ENCODE measurements at regions not wholly inside any gene's neighbourhood (a gene's known extent, or its start where the extent isn't known, plus 50 kb on each side); places are given as distances from the start of the nearest gene placed in this dataset.
"Not testable (repeated sequence)": the region's sequence is repeated elsewhere in the genome, so short reads cannot be mapped to it uniquely, and the experiment has no call there.

- no peak for TF ChIP-seq CTCF (conservative IDR thresholded peaks at IDR 0.05; ENCODE audit: control insufficient read depth, insufficient read depth, low read depth, low read length)
- no peak for DNase-seq (ENCODE audit: low read depth)
- no peak overlapping the region for H3K4me3 ChIP-seq (ENCODE audit: control insufficient read depth, low read depth, low read length)
Observed at GRCh38 chr9:85444243-85444642, 297.5 kb downstream of the AGTPBP1 start.

DNA sequence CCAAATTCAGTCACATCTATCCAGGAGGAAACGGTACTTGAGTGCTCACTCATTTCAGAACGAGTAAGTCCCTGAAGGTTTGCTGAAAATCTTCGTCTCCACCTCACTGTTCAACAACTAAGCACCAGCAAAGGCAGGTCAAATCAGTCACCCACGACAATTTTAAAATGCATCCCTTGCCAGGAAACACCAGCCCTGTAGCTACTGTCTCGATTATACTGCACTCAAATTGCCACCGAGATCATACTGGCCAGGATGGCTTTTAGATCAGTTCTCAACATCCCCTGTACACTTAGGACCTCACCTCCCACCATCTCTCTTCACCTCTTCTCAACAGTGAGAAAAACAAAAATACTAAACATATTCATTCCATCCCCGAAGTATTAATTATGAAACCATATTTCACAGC is 298.6 kb downstream of the AGTPBP1 start:
- DNase-seq (ENCODE audit: low read depth) = no peak
- no peak overlapping the region for H3K4me3 ChIP-seq (ENCODE audit: control insufficient read depth, low read depth, low read length)
- TF ChIP-seq CTCF (conservative IDR thresholded peaks at IDR 0.05; ENCODE audit: control insufficient read depth, insufficient read depth, low read depth, low read length) = no peak

DNA sequence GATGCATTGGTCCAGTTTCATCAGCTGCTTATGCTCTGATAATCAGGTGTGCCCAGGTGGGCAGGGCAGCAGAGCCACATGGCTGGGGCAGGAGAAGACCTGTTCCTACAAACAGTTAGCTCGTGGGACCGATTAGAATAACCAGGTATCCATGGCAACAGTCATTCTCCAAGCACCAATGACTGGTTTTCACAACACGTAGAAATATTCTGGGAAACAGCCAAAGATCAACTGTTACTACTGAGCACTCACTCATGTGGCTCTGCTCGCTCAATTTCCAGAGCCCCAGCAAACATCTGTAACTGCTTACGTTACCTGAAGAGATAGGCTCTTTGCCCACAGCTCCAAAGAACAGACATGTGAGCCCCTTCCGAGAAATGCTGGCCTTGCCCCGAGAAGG is 302.0 kb downstream of the AGTPBP1 start:
- H3K4me3 ChIP-seq (ENCODE audit: control insufficient read depth, low read depth, low read length) = no peak overlapping the region
- DNase-seq (ENCODE audit: low read depth) = no peak
- no peak for TF ChIP-seq CTCF (conservative IDR thresholded peaks at IDR 0.05; ENCODE audit: control insufficient read depth, insufficient read depth, low read depth, low read length)

DNA sequence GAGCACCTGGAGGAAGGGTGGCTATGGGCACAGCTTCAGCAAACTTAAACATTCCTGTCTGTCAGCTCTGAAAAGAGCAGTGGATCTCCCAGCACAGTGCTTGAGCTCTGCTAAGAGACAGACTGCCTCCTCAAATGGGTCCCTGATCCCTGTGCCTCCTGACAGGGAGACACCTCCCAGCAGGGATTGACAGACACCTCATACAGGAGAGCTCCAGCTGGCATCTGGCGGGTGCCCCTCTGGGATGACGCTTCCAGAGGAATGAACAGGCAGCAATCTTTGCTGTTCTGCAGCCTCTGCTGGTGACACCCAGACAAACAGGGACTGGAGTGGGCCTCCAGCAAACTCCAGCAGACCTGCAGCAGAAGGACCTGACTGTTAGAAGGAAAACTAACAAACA is 307.8 kb downstream of the AGTPBP1 start:
- H3K4me3 ChIP-seq (ENCODE audit: control insufficient read depth, low read depth, low read length); DNase-seq (ENCODE audit: low read depth): not testable (repeated sequence)

DNA sequence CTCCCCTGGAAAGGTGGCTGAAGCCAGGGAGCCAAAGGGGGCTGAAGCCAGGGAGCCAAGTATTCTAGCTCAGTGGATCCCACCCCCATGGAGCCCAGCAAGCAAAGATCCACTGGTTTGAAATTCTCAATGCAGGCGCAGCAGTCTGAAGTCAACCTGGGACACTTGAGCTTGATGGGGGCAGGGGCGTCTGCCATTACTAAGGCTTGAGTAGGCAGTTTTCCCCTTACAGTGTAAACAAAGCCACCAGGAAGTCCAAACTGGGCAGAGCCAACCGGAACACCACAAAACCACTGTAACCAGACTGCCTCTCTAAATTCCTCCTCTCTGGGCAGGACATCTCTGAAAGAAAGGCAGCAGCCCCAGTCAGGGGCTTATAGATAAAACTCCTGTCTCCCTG is 308.2 kb downstream of the AGTPBP1 start:
- H3K4me3 ChIP-seq (ENCODE audit: control insufficient read depth, low read depth, low read length); DNase-seq (ENCODE audit: low read depth): not testable (repeated sequence)

DNA sequence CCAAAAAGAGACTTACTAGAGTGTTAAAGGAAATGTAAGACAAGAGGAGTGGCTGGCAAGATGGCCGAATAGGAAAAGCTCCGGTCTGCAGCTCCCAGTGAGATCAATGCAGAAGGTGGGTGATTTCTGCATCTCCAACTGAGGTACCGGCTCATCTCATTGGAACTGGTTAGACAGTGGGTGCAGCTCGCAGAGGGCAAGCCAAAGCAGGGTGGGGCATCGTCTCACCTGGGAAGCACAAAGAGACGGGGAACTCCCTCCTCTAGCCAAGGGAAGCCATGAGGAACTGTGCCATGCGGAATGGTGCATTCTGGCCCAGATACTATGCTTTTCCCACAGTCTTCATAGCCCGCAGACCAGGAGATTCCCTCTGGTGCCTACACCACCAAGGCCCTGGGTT is 308.7 kb downstream of the AGTPBP1 start:
- TF ChIP-seq CTCF (conservative IDR thresholded peaks at IDR 0.05; ENCODE audit: control insufficient read depth, insufficient read depth, low read depth, low read length) = no peak
- no peak for DNase-seq (ENCODE audit: low read depth)
- no peak overlapping the region for H3K4me3 ChIP-seq (ENCODE audit: control insufficient read depth, low read depth, low read length)

- DNase-seq (ENCODE audit: low read depth) = no peak
- TF ChIP-seq CTCF (conservative IDR thresholded peaks at IDR 0.05; ENCODE audit: control insufficient read depth, insufficient read depth, low read depth, low read length) = no peak
Observed at GRCh38 chr9:85432599-85432998, 309.2 kb downstream of the AGTPBP1 start.

DNA sequence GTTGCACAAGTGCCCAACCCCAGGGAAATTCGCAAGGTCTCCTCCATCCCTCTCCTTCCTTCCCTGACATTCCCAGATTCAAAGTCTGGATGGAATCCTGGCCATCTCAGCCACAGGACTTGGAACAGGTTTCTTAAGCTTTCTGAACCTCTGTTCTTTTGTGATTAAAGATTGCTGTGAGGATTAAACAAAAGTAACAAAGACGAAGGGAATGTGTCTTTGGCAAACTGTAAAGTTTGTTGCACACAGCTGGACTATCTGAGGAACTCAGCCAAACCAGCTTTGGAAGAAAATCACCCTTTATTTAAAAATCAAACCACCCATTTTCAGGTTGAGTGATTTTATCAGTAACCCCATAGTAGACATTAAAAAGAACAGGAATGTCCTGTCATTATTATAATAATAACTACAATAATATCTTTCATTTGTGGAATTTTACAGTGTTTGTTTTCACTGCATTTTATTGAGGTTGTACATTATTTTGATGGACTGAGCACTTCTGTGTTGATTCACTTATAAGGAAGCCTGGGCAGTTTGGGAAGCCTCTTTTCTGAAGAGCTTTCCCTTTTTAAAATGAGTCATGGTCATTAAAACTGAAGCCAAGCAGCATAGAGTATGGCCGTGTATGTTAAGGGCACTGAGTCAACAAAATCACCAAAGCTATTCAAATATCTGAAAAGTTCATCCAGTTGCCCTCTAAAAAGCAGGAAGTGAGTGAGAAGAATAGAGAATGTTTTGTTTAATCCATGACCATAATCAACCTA is 310.2 kb downstream of the AGTPBP1 start:
- peak; percentile 17 for DNase-seq (ENCODE audit: low read depth)
- H3K4me3 ChIP-seq (ENCODE audit: control insufficient read depth, low read depth, low read length) = no peak overlapping the region
- no peak for TF ChIP-seq CTCF (conservative IDR thresholded peaks at IDR 0.05; ENCODE audit: control insufficient read depth, insufficient read depth, low read depth, low read length)

More at GRCh38 chr9:85432599-85432998, 309.2 kb downstream of the AGTPBP1 start:
- no peak overlapping the region for H3K4me3 ChIP-seq (ENCODE audit: control insufficient read depth, low read depth, low read length)

All from fibroblast of mammary gland (primary cell).